ENCODE measurements at regions not wholly inside any gene's neighbourhood (a gene's known extent, or its start where the extent isn't known, plus 50 kb on each side); places are given as distances from the start of the nearest gene placed in this dataset.

GRCh38 chr6:122524056-122524455, 52.4 kb upstream of the SERINC1 start:
- no peak for DNase-seq

- DNase-seq = peak; percentile 44
These were observed 58.9 kb upstream of the SERINC1 start for GRCh38 chr6:122530440-122531046.

- DNase-seq = no peak
These were observed 61.9 kb upstream of the PKIB start for GRCh38 chr6:122548281-122548680.

- no peak for DNase-seq
These were observed 61.4 kb upstream of the PKIB start for GRCh38 chr6:122548820-122549219.

- no peak for DNase-seq
These were observed 56.5 kb upstream of the PKIB start for GRCh38 chr6:122553697-122554096.

GRCh38 chr6:122555561-122555960, 54.6 kb upstream of the PKIB start:
- no peak for DNase-seq

- no peak for DNase-seq
These were observed 52.1 kb upstream of the PKIB start for GRCh38 chr6:122558080-122558479.
